ENCODE measurements at regions not wholly inside any gene's neighbourhood (a gene's known extent, or its start where the extent isn't known, plus 50 kb on each side); places are given as distances from the start of the nearest gene placed in this dataset.

GRCh38 chr4:31016322-31017061, 296.3 kb downstream of the PCDH7 start:
- CTCF ChIA-PET: interaction anchor here (0.6 kb wide), 1 partner anchor 99 kb away, joined by 3 read pairs; no protein-coding TSS in a partner anchor
- Histone ChIP-seq H3K9me3 (ENCODE audit: control insufficient read depth, insufficient read depth, low read depth, low read length) (no peaks in the 10 kb centered on the region), H3K27me3 (ENCODE audit: control insufficient read depth, insufficient read depth, low read length) (no peaks in the 10 kb centered on the region), H3K27ac (ENCODE audit: low read length) (no peak overlapping the region), H3K4me3 (ENCODE audit: low read depth in 2 of 2, low read length in 2 of 2) (no peak overlapping the region), H3K4me1 (ENCODE audit: control insufficient read depth, insufficient read depth, low read length) (peaks cover 3% of the 10 kb centered on the region; the same call in 1 of the 2 replicates), H3K36me3 (ENCODE audit: control insufficient read depth, insufficient read depth, low read length) (no peaks in the 10 kb centered on the region)
- DNase-seq (ENCODE audit: low read depth, low spot score): no peak
- POLR2A ChIA-PET: no interaction called here
- TF ChIP-seq TCF7L2 (IDR thresholded peaks at IDR 0.05; ENCODE audit: low read depth, low read length): no peak
- no peak for TF ChIP-seq SIN3A (IDR thresholded peaks at IDR 0.05; ENCODE audit: borderline replicate concordance, insufficient read depth, low read depth, low read length)
- no peak for TF ChIP-seq REST (IDR thresholded peaks at IDR 0.05; ENCODE audit: insufficient read depth in 1 of 2, low read depth in 2 of 2, low read length in 1 of 2)
- no peak for TF ChIP-seq CTCF (IDR thresholded peaks at IDR 0.05)
- TF ChIP-seq POLR2AphosphoS5 (IDR thresholded peaks at IDR 0.05; ENCODE audit: low read depth, low read length): no peak
- no TSS peak for BruUV-seq (replicated peaks)
- ATAC-seq: no peak
- intact Hi-C loops (cut with micrococcal nuclease; ENCODE audit: unreplicated experiment) (no loop called here), in situ Hi-C loops (cut with HindIII; ENCODE audit: low pct_unique_long_range_greater_than_20kb, low sequenced_read_pairs) (no loop called here)

GRCh38 chr4:31020363-31020762, 300.2 kb downstream of the PCDH7 start:
- DNase-seq (ENCODE audit: low read depth, low spot score) (no peak), ATAC-seq (no peak)
- ChIA-PET CTCF (no interaction called here), POLR2A (no interaction called here)
- TF ChIP-seq SIN3A (IDR thresholded peaks at IDR 0.05; ENCODE audit: borderline replicate concordance, insufficient read depth, low read depth, low read length) (no peak), REST (IDR thresholded peaks at IDR 0.05; ENCODE audit: insufficient read depth in 1 of 2, low read depth in 2 of 2, low read length in 1 of 2) (no peak), TCF7L2 (IDR thresholded peaks at IDR 0.05; ENCODE audit: low read depth, low read length) (no peak), POLR2AphosphoS5 (IDR thresholded peaks at IDR 0.05; ENCODE audit: low read depth, low read length) (no peak), CTCF (IDR thresholded peaks at IDR 0.05) (no peak)
- Histone ChIP-seq H3K27ac (ENCODE audit: low read length) (no peak overlapping the region), H3K4me3 (ENCODE audit: low read depth in 2 of 2, low read length in 2 of 2) (no peak overlapping the region), H3K36me3 (ENCODE audit: control insufficient read depth, insufficient read depth, low read length) (no peaks in the 10 kb centered on the region), H3K9me3 (ENCODE audit: control insufficient read depth, insufficient read depth, low read depth, low read length) (no peaks in the 10 kb centered on the region), H3K4me1 (ENCODE audit: control insufficient read depth, insufficient read depth, low read length) (peaks cover 3% of the 10 kb centered on the region; the same call in 1 of the 2 replicates), H3K27me3 (ENCODE audit: control insufficient read depth, insufficient read depth, low read length) (no peaks in the 10 kb centered on the region)
- in situ Hi-C loops (cut with HindIII; ENCODE audit: low pct_unique_long_range_greater_than_20kb, low sequenced_read_pairs): no loop called here
- intact Hi-C loops (cut with micrococcal nuclease; ENCODE audit: unreplicated experiment): no loop called here
- no TSS peak for BruUV-seq (replicated peaks)

Measured in Panc1 (cell line).